SK-N-SH (cell line): ENCODE measurements at regions not wholly inside any gene's neighbourhood (a gene's known extent, or its start where the extent isn't known, plus 50 kb on each side); places are given as distances from the start of the nearest gene placed in this dataset.

Experiments
- CTCF ChIA-PET: fragments of 300-600, 350-600 bp; formaldehyde crosslinking; extraction: SDS; loops from one replicate; lab custom pipeline; 2021; lab: Yijun Ruan, JAX
- POLR2A ChIA-PET: fragments of 350-600 bp; sonication (Branson Sonifier 250); formaldehyde crosslinking; extraction: SDS; loops from one replicate; lab custom pipeline; 2020; ENCODE audit warnings: antibody characterized with exemption, inconsistent platforms; lab: Yijun Ruan, JAX
- DNase-seq: peaks from one replicate; pipeline ENCODE4 v3.0.0; 2012
- H2AFZ ChIP-seq: fragments of 200-600 bp; sonication (generic); 2 replicates; pipeline ENCODE4 v1.8.1; 2016; ENCODE audit warnings: antibody characterized with exemption, mild to moderate bottlenecking, low read depth
- H3F3A ChIP-seq: fragments of 200-600 bp; sonication (generic); replicated peaks from 2 replicates; pipeline ENCODE3; 2016; ENCODE audit warnings: antibody characterized with exemption, mild to moderate bottlenecking; ENCODE audit not compliant: insufficient read depth
- H3K27ac ChIP-seq, 2 experiments: fragments of 200-500 bp in 1 of 2; fragments of 200-600 bp in 1 of 2; sonication (Bioruptor generic) in 1 of 2; sonication (generic), shearing (Covaris generic) in 1 of 2; 2 replicates each; pipeline versions ENCODE4 v1.5.1 to v1.6.1; 2014 to 2016; ENCODE audit warnings: low read depth in 2 of 2, inconsistent platforms in 1 of 2, low read length in 1 of 2, mild to moderate bottlenecking in 1 of 2, mixed read lengths in 1 of 2
- H3K27me3 ChIP-seq: fragments of 200-600 bp; sonication (generic), shearing (Covaris generic); 2 replicates; pipeline ENCODE4 v1.6.1; 2016; ENCODE audit warnings: mixed run types; ENCODE audit not compliant: insufficient read depth
- H3K36me3 ChIP-seq, 2 experiments: fragments of 200-500 bp in 1 of 2; fragments of 200-600 bp in 1 of 2; sonication (Bioruptor generic) in 1 of 2; sonication (generic) in 1 of 2; replicated peaks in 1 of 2; 2 replicates each; pipeline versions ENCODE3 to v1.5.1; 2014 to 2016; ENCODE audit warnings: low read length in 1 of 2, mild to moderate bottlenecking in 1 of 2; ENCODE audit not compliant: insufficient read depth in 2 of 2, control insufficient read depth in 1 of 2
- H3K4me1 ChIP-seq, 2 experiments: fragments of 200-500 bp in 1 of 2; fragments of 200-600 bp in 1 of 2; sonication (Bioruptor generic) in 1 of 2; sonication (generic), shearing (Covaris generic) in 1 of 2; 2 replicates each; pipeline versions ENCODE4 v1.5.1 to v1.6.1; 2014 to 2016; ENCODE audit warnings: low read depth in 1 of 2, low read length in 1 of 2, mixed run types in 1 of 2; ENCODE audit not compliant: insufficient read depth in 2 of 2, control insufficient read depth in 1 of 2
- H3K4me2 ChIP-seq: fragments of 200-600 bp; sonication (generic), shearing (Covaris generic); 2 replicates; pipeline ENCODE4 v1.6.1; 2017; ENCODE audit warnings: mixed run types
- H3K4me3 ChIP-seq, 2 experiments: fragments of 200-500 bp in 1 of 2; fragments of 200-600 bp in 1 of 2; sonication (Bioruptor generic) in 1 of 2; sonication (generic), shearing (Covaris generic) in 1 of 2; 2 replicates each; pipeline versions ENCODE4 v1.5.1 to v1.8.1; 2014 to 2016; ENCODE audit warnings: low read depth in 2 of 2, inconsistent platforms in 1 of 2, low read length in 1 of 2, mild to moderate bottlenecking in 1 of 2, mixed read lengths in 1 of 2, moderate library complexity in 1 of 2
- H3K79me2 ChIP-seq: fragments of 200-600 bp; sonication (generic); 2 replicates; pipeline ENCODE4 v1.8.1; 2017; ENCODE audit warnings: mild to moderate bottlenecking; ENCODE audit not compliant: insufficient read depth
- H3K9ac ChIP-seq: fragments of 200-600 bp; sonication (generic); 2 replicates; pipeline ENCODE4 v1.6.1; 2017; ENCODE audit warnings: mixed run types
- H3K9me2 ChIP-seq: fragments of 200-600 bp; sonication (generic); 2 replicates; pipeline ENCODE4 v1.6.1; 2017; ENCODE audit warnings: mixed run types
- H3K9me3 ChIP-seq: fragments of 200-600 bp; sonication (generic); 2 replicates; pipeline ENCODE4 v1.6.1; 2017; ENCODE audit warnings: mixed run types, mild to moderate bottlenecking, moderate library complexity
- H4K20me1 ChIP-seq: fragments of 200-600 bp; sonication (generic); 2 replicates; pipeline ENCODE4 v1.6.1; 2017; ENCODE audit warnings: mild to moderate bottlenecking, mixed run types; ENCODE audit not compliant: insufficient read depth
- CHD2 ChIP-seq: fragments of 150-350 bp; IDR thresholded peaks from 2 replicates; pipeline ENCODE4 v1.6.1; 2018; ENCODE audit warnings: low read length; ENCODE audit not compliant: partially characterized antibody
- CTCF ChIP-seq: fragments of 200-600 bp; sonication (generic); IDR thresholded peaks from 2 replicates; pipeline ENCODE4 v1.6.1; 2017; ENCODE audit warnings: antibody characterized with exemption, mild to moderate bottlenecking, moderate library complexity
- EP300 ChIP-seq, 2 experiments: IDR thresholded peaks; 2 replicates each; pipeline versions ENCODE4 v1.4.0 to v1.6.1; 2012; ENCODE audit warnings: borderline replicate concordance in 1 of 2, low read depth in 1 of 2, low read length in 1 of 2
- EZH2phosphoT487 ChIP-seq: fragments of 200-600 bp; sonication (generic); IDR thresholded peaks from 2 replicates; pipeline ENCODE4 v1.6.1; 2017; ENCODE audit warnings: low read depth, mixed run types, mild to moderate bottlenecking, antibody characterized with exemption, moderate library complexity, borderline replicate concordance
- FOXJ3 ChIP-seq: sonication (generic); formaldehyde crosslinking; IDR thresholded peaks from 2 replicates; pipeline ENCODE4 v1.5.1; 2020; ENCODE audit warnings: mild to moderate bottlenecking, missing genetic modification reagents
- GABPA ChIP-seq: IDR thresholded peaks from 2 replicates; pipeline ENCODE4 v1.4.0; 2012; ENCODE audit warnings: low read depth, mild to moderate bottlenecking
- GATA2 ChIP-seq: sonication (generic); formaldehyde crosslinking; IDR thresholded peaks from 2 replicates; pipeline ENCODE4 v1.5.0; 2020; ENCODE audit warnings: mild to moderate bottlenecking, missing genetic modification reagents
- IRF3 ChIP-seq: fragments of 150-350 bp; IDR thresholded peaks from 2 replicates; pipeline ENCODE4 v1.6.1; 2016; ENCODE audit warnings: mild to moderate bottlenecking, low read depth, low read length
- JUND ChIP-seq: IDR thresholded peaks from 2 replicates; pipeline ENCODE4 v1.4.0; 2012
- MEF2A ChIP-seq: IDR thresholded peaks from 2 replicates; pipeline ENCODE4 v1.4.0; 2012; ENCODE audit warnings: low read depth, borderline replicate concordance
- NRF1 ChIP-seq: IDR thresholded peaks from 2 replicates; pipeline ENCODE4 v1.6.1; 2012; ENCODE audit warnings: low read depth, mild to moderate bottlenecking, low read length
- POLR2AphosphoS5 ChIP-seq: IDR thresholded peaks from 2 replicates; pipeline ENCODE4 v1.6.1; 2012; ENCODE audit warnings: low read depth, low read length
- RAD21 ChIP-seq: IDR thresholded peaks from 2 replicates; pipeline ENCODE4 v1.6.1; 2012; ENCODE audit warnings: mild to moderate bottlenecking, low read length
- SMC3 ChIP-seq: IDR thresholded peaks from 2 replicates; pipeline ENCODE4 v1.6.1; 2012; ENCODE audit warnings: low read depth, low read length, improper control_type of control experiment
- TEAD4 ChIP-seq: IDR thresholded peaks from 2 replicates; pipeline ENCODE4 v1.4.0; 2012; ENCODE audit warnings: mild to moderate bottlenecking, borderline replicate concordance; ENCODE audit not compliant: insufficient read depth
- YY1 ChIP-seq: IDR thresholded peaks from 2 replicates; pipeline ENCODE4 v1.4.0; 2012; ENCODE audit warnings: low read depth, mild to moderate bottlenecking
- WGBS: methylation state at CpG from one replicate; pipeline ENCODE4 v1.1.6; 2017; ENCODE audit warnings: low lambda C conversion rate; 5-methylcytosine and 5-hydroxymethylcytosine counted together
- TF ChIP-seq, protein P1 (sequence below): IDR thresholded peaks from 2 replicates; pipeline ENCODE4; 2012
- TF ChIP-seq, protein P2 (sequence below): IDR thresholded peaks from 2 replicates; pipeline ENCODE4 v1.4.0; 2012; ENCODE audit warnings: low read depth, borderline replicate concordance
- TF ChIP-seq, protein P3 (sequence below): IDR thresholded peaks from 2 replicates; pipeline ENCODE4 v1.6.1; 2012; ENCODE audit warnings: mild to moderate bottlenecking, low read depth, low read length, moderate library complexity

DNA sequence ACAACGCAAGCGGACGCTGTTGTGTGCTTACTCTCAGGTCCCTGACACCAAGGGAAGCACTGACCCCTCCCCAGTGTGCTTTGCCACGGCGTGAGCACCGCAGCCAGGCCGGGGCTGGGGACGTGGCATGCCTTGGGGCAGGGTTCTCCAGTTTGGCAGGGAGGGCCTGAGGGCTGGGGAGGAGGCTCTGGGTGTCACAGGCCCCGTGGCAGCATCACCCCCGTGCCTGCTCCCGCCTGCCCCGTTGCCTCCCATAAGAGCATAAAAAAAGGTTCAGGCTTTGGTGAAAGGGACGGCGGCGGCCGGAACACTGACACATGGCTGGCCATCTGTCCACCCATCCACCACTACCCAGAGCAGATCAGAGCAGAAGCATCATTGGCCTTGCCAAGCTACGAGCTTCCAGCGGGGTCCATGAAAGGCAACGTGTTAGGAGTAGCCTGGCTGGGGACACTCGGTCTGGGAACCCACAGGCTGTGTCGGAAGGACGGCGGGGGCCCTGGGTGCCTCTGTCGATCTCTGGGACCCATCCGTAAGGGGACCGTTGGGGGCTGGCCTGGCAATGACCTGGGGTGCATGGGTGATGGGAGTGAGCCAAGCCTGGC is 183.0 kb downstream of the IGLL1 start:
- no peak overlapping the region for H2AFZ ChIP-seq
- ChIA-PET POLR2A (no interaction called here), CTCF (interaction anchor here (2.3 to 5.1 kb wide), 3 partner anchors 11 to 194 kb away, joined by 7 to 31 read pairs (median 14); no protein-coding TSS in a partner anchor)
- H3K4me3 ChIP-seq, result no peak overlapping the region
- H3K9me3 ChIP-seq, result no peaks in the 10 kb centered on the region
- 84% methylated on average over 22 of the region's 26 CpGs for WGBS
- H4K20me1 ChIP-seq, result no peaks in the 10 kb centered on the region
- H3K4me1 ChIP-seq, result peaks cover 0 to 27% of the 10 kb centered on the region in 2 experiments; a peak in 1 of 4 replicates
- H3F3A ChIP-seq, result peaks cover 4% of the 10 kb centered on the region
- H3K4me2 ChIP-seq, result no peak overlapping the region
- no peaks in the 10 kb centered on the region for H3K27me3 ChIP-seq
- H3K27ac ChIP-seq, result no peak overlapping the region; a peak in 1 of 4 replicates
- no peaks in the 10 kb centered on the region for H3K9me2 ChIP-seq
- no peak overlapping the region for H3K9ac ChIP-seq
- H3K79me2 ChIP-seq, result no peaks in the 10 kb centered on the region
- no peak for TF ChIP-seq NRF1
- TF ChIP-seq, protein P1, sequence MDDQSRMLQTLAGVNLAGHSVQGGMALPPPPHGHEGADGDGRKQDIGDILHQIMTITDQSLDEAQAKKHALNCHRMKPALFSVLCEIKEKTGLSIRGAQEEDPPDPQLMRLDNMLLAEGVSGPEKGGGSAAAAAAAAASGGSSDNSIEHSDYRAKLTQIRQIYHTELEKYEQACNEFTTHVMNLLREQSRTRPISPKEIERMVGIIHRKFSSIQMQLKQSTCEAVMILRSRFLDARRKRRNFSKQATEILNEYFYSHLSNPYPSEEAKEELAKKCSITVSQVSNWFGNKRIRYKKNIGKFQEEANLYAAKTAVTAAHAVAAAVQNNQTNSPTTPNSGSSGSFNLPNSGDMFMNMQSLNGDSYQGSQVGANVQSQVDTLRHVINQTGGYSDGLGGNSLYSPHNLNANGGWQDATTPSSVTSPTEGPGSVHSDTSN, result no peak
- no peak for TF ChIP-seq POLR2AphosphoS5
- TF ChIP-seq GABPA, result no peak
- TF ChIP-seq SMC3, result no peak
- TF ChIP-seq CHD2, result no peak
- TF ChIP-seq GATA2, result no peak
- TF ChIP-seq, protein P2, sequence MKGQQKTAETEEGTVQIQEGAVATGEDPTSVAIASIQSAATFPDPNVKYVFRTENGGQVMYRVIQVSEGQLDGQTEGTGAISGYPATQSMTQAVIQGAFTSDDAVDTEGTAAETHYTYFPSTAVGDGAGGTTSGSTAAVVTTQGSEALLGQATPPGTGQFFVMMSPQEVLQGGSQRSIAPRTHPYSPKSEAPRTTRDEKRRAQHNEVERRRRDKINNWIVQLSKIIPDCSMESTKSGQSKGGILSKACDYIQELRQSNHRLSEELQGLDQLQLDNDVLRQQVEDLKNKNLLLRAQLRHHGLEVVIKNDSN, result no peak
- no peak for TF ChIP-seq JUND
- TF ChIP-seq CTCF, result no peak
- no peak for TF ChIP-seq EZH2phosphoT487
- TF ChIP-seq TEAD4, result no peak
- TF ChIP-seq YY1, result no peak
- no peak for TF ChIP-seq EP300 (IDR thresholded peaks at IDR 0.05; ENCODE audit: borderline replicate concordance in 1 of 2, low read depth in 1 of 2, low read length in 1 of 2)
- TF ChIP-seq MEF2A, result no peak
- TF ChIP-seq, protein P3, sequence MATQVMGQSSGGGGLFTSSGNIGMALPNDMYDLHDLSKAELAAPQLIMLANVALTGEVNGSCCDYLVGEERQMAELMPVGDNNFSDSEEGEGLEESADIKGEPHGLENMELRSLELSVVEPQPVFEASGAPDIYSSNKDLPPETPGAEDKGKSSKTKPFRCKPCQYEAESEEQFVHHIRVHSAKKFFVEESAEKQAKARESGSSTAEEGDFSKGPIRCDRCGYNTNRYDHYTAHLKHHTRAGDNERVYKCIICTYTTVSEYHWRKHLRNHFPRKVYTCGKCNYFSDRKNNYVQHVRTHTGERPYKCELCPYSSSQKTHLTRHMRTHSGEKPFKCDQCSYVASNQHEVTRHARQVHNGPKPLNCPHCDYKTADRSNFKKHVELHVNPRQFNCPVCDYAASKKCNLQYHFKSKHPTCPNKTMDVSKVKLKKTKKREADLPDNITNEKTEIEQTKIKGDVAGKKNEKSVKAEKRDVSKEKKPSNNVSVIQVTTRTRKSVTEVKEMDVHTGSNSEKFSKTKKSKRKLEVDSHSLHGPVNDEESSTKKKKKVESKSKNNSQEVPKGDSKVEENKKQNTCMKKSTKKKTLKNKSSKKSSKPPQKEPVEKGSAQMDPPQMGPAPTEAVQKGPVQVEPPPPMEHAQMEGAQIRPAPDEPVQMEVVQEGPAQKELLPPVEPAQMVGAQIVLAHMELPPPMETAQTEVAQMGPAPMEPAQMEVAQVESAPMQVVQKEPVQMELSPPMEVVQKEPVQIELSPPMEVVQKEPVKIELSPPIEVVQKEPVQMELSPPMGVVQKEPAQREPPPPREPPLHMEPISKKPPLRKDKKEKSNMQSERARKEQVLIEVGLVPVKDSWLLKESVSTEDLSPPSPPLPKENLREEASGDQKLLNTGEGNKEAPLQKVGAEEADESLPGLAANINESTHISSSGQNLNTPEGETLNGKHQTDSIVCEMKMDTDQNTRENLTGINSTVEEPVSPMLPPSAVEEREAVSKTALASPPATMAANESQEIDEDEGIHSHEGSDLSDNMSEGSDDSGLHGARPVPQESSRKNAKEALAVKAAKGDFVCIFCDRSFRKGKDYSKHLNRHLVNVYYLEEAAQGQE, result no peak
- no peak for TF ChIP-seq IRF3
- TF ChIP-seq RAD21, result no peak
- TF ChIP-seq FOXJ3 (CRISPR knock-in tag), result no peak
- H3K36me3 ChIP-seq, result no peaks in the 10 kb centered on the region
- no peak for DNase-seq
